Neutrophil (primary cell): ENCODE measurements at regions not wholly inside any gene's neighbourhood (a gene's known extent, or its start where the extent isn't known, plus 50 kb on each side); places are given as distances from the start of the nearest gene placed in this dataset.

Experiments used
- H3K27ac ChIP-seq: fragments of 200-600 bp; sonication (generic); 2 replicates; pipeline ENCODE4 v1.5.1; 2016; ENCODE audit warnings: mild to moderate bottlenecking, moderate library complexity
- H3K27me3 ChIP-seq: fragments of 200-600 bp; sonication (generic); 2 replicates; pipeline ENCODE4 v1.6.0; 2016; ENCODE audit warnings: mild to moderate bottlenecking
- H3K36me3 ChIP-seq: fragments of 200-600 bp; sonication (generic); 2 replicates; pipeline ENCODE4 v1.5.1; 2017
- H3K4me1 ChIP-seq, 2 experiments: fragments of 200-600 bp in 1 of 2; sonication (generic) in 1 of 2; 1 replicate in 1 of 2; 2 replicates in 1 of 2; pipeline versions ENCODE4 v1.5.1 to v1.6.1; 2013 to 2016; ENCODE audit warnings: low read depth in 1 of 2, low read length in 1 of 2, mild to moderate bottlenecking in 1 of 2, moderate library complexity in 1 of 2; ENCODE audit not compliant: control insufficient read depth in 1 of 2, insufficient read depth in 1 of 2
- H3K4me3 ChIP-seq, 2 experiments: fragments of 200-600 bp in 1 of 2; sonication (generic) in 1 of 2; 1 replicate in 1 of 2; 2 replicates in 1 of 2; pipeline ENCODE4 v1.5.1; 2013 to 2016; ENCODE audit warnings: low read depth in 1 of 2, low read length in 1 of 2, mild to moderate bottlenecking in 1 of 2, moderate library complexity in 1 of 2
- H3K9me3 ChIP-seq: fragments of 200-600 bp; sonication (generic); 2 replicates; pipeline ENCODE4 v1.5.1; 2016
- TF ChIP-seq, protein P1 (sequence below): fragments of 200-600 bp; sonication (generic); IDR thresholded peaks from 2 replicates; pipeline ENCODE4 v1.5.1; 2016; ENCODE audit warnings: antibody characterized with exemption

DNA sequence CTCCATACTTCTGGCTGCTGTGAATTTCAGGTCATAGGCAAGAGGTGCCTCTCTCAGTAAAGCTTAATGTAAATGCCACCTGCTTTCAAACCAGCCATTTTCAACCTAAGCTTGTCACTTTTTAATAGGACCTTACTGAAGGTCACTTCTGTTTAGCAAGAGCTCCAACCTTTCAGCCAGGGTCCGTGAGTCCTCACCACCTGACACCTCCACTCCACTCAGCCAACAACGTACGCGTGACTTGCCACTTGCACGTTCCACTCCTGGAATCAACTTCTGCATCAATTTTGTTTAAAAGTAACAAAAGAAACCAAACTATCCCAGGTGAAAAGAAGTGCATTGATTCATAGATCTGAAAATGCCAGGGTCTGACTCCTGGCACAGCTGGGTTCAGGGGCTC, 114.4 kb downstream of the TRIM29 start:
- peaks cover 34% of the 10 kb centered on the region for H3K27me3 ChIP-seq
- TF ChIP-seq, protein P1, sequence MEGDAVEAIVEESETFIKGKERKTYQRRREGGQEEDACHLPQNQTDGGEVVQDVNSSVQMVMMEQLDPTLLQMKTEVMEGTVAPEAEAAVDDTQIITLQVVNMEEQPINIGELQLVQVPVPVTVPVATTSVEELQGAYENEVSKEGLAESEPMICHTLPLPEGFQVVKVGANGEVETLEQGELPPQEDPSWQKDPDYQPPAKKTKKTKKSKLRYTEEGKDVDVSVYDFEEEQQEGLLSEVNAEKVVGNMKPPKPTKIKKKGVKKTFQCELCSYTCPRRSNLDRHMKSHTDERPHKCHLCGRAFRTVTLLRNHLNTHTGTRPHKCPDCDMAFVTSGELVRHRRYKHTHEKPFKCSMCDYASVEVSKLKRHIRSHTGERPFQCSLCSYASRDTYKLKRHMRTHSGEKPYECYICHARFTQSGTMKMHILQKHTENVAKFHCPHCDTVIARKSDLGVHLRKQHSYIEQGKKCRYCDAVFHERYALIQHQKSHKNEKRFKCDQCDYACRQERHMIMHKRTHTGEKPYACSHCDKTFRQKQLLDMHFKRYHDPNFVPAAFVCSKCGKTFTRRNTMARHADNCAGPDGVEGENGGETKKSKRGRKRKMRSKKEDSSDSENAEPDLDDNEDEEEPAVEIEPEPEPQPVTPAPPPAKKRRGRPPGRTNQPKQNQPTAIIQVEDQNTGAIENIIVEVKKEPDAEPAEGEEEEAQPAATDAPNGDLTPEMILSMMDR = no peak
- no peak overlapping the region for H3K27ac ChIP-seq

DNA sequence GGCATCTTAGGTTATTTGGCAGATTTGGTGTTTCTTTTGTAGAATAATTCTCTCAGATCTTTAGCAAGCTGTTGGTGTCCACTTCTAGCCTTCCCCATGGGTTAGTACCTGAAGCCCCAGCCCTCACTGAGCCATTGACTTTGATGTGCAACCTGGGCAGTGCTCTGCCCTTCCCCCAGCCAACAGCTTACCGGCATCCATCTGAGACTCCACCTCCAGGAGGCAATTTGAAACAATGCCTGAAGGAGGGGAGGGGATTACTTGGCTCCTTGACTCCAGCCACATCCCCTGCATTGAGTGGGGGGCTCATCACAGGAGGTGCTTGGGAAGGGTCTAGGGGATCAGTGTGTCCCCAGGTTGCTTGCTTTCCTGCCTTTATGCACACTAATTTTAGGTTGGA, 114.8 kb downstream of the TRIM29 start:
- H3K9me3 ChIP-seq = no peaks in the 10 kb centered on the region
- no peaks in the 10 kb centered on the region for H3K4me1 ChIP-seq
- peaks cover 39% of the 10 kb centered on the region for H3K27me3 ChIP-seq
- no peaks in the 10 kb centered on the region for H3K36me3 ChIP-seq
- no peak overlapping the region for H3K27ac ChIP-seq
- no peak overlapping the region for H3K4me3 ChIP-seq
- TF ChIP-seq, protein P1 = no peak

More for the DNA sequence above, 114.4 kb downstream of the TRIM29 start:
- no peaks in the 10 kb centered on the region for H3K36me3 ChIP-seq
- no peak overlapping the region for H3K4me3 ChIP-seq
- no peaks in the 10 kb centered on the region for H3K9me3 ChIP-seq
- no peaks in the 10 kb centered on the region for H3K4me1 ChIP-seq

- Histone ChIP-seq H3K4me1 (no peaks in the 10 kb centered on the region), H3K27ac (no peak overlapping the region), H3K4me3 (no peak overlapping the region), H3K27me3 (peaks cover 44% of the 10 kb centered on the region), H3K36me3 (no peaks in the 10 kb centered on the region), H3K9me3 (no peaks in the 10 kb centered on the region)
- TF ChIP-seq, protein P1 = no peak
These were observed 115.3 kb downstream of the TRIM29 start for GRCh38 chr11:120022617-120023016.

GRCh38 chr11:120021978-120022377, 115.9 kb downstream of the TRIM29 start:
- Histone ChIP-seq H3K4me1 (no peaks in the 10 kb centered on the region), H3K27me3 (peaks cover 44% of the 10 kb centered on the region), H3K27ac (no peak overlapping the region), H3K9me3 (no peaks in the 10 kb centered on the region), H3K36me3 (no peaks in the 10 kb centered on the region), H3K4me3 (no peak overlapping the region)
- TF ChIP-seq, protein P1 = no peak

- Histone ChIP-seq H3K9me3 (no peaks in the 10 kb centered on the region), H3K27me3 (peaks cover 47% of the 10 kb centered on the region), H3K36me3 (no peaks in the 10 kb centered on the region), H3K27ac (no peak overlapping the region), H3K4me1 (no peaks in the 10 kb centered on the region), H3K4me3 (no peak overlapping the region)
- TF ChIP-seq, protein P1 = no peak
These were observed 116.4 kb downstream of the TRIM29 start for GRCh38 chr11:120021391-120021953.

DNA sequence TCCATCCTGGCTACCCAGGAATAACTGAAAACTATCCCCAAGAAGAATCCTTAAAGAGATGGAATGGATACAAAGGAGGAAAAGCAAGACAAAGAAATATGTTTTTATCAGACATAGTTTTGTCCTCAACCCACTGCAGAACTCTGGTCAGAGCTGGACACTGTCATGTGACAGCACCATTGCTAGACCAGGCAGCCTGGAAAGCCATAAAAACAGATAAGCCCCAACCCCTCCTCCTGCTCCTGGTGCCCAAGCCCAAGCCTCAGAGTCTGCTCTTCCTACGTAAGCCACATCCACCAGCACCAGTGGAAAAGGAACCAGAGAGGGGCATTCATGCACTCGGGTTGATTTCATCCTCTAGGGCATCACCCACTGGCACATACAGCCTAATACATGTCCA, 116.9 kb downstream of the TRIM29 start:
- peaks cover 52% of the 10 kb centered on the region for H3K27me3 ChIP-seq
- H3K9me3 ChIP-seq = no peaks in the 10 kb centered on the region
- H3K36me3 ChIP-seq = no peaks in the 10 kb centered on the region
- TF ChIP-seq, protein P1 = no peak
- H3K4me1 ChIP-seq = no peaks in the 10 kb centered on the region
- no peak overlapping the region for H3K4me3 ChIP-seq
- no peak overlapping the region for H3K27ac ChIP-seq
